ENCODE measurements at regions not wholly inside any gene's neighbourhood (a gene's known extent, or its start where the extent isn't known, plus 50 kb on each side); places are given as distances from the start of the nearest gene placed in this dataset.

DNA sequence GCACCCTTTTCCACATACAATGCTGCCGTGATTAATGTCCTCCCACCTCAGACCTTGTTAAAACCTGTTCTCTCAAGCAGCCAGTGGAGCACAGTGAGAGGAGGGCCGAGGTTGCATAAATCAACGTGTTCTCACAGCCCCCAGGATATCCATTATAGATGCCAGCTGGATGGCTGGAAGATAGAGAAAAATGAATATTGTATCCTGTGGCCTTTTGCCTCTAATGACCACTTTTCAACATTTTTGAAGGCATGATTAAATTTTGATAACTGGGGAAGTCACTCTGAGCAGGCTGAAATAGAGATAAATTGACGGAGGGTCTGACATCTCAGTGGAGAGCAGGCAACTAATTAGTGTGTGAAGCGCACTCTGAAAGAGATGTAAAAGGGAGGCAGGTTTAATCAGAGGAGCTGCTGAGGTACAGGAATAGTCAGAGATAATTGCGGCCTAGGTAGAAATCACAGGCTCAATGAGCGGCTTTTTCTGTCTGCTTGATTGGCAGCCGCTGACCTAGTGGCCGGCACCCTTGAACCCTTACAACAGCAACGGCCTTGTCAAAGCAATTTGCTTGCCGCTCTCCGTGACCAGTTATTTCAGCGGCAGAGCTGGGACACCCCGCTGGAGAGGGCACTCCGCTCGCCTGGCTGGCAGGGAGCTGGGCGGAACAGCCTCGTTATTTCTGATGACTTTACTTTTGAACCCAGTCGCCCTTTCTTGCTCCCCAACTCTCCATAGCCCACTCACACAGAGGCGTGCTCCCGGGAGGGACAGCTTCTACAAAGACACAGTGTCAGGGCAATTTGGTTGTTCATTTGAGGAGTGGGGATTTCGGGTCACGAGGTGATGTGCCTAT lies 560.7 kb downstream of the PSAT1 start:
- DNase-seq: no peak
- Mint-ChIP-seq H3K4me3 (no peak overlapping the region), H3K4me1 (no peaks in the 10 kb centered on the region), H3K27me3 (no peaks in the 10 kb centered on the region), H3K36me3 (ENCODE audit: low read depth) (no peaks in the 10 kb centered on the region), H3K27ac (no peak overlapping the region), H3K9me3 (no peaks in the 10 kb centered on the region)
- POLR2A ChIA-PET: no interaction called here
- CTCF ChIA-PET: interaction anchor here (1.4 kb wide), 1 partner anchor 13 kb away, joined by 3 read pairs; no protein-coding TSS in a partner anchor

GRCh38 chr9:78858266-78858665 lies 561.3 kb downstream of the PSAT1 start:
- H3K4me1 Mint-ChIP-seq: no peaks in the 10 kb centered on the region
- H3K36me3 Mint-ChIP-seq (ENCODE audit: low read depth): no peaks in the 10 kb centered on the region
- ChIA-PET POLR2A (interaction anchor here (0.7 kb wide), 1 partner anchor 238 kb away, joined by 3 read pairs; no protein-coding TSS in a partner anchor), CTCF (no interaction called here)
- DNase-seq: no peak
- H3K27ac Mint-ChIP-seq: no peak overlapping the region
- H3K27me3 Mint-ChIP-seq: no peaks in the 10 kb centered on the region
- H3K4me3 Mint-ChIP-seq: no peak overlapping the region
- H3K9me3 Mint-ChIP-seq: no peaks in the 10 kb centered on the region

- no peak overlapping the region for H3K27ac Mint-ChIP-seq
- no peaks in the 10 kb centered on the region for H3K4me1 Mint-ChIP-seq
- no peaks in the 10 kb centered on the region for H3K27me3 Mint-ChIP-seq
- DNase-seq: no peak
- H3K36me3 Mint-ChIP-seq (ENCODE audit: low read depth): no peaks in the 10 kb centered on the region
- H3K9me3 Mint-ChIP-seq: no peaks in the 10 kb centered on the region
- no peak overlapping the region for H3K4me3 Mint-ChIP-seq
- CTCF ChIA-PET: no interaction called here
- POLR2A ChIA-PET: no interaction called here
These were observed 564.0 kb downstream of the PSAT1 start for GRCh38 chr9:78860801-78861475.

DNA sequence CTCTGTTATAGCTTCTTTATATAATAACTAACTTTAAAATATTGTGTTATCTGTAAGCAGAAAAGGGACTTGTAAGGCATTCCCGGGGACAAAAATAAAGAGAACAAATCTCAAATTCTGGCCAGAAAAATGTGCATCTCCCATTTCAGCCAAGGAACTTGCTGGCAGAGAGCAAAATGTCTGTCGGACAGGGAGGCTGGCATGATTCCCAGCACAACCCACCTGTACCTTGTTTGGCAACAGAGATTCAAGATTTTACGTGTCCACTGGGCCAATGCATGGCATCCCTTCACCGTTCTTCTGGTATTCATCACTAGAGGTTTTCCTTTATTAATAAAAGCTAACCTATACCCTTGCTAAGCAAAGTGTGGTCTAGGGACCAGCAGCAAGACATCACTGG lies 566.6 kb downstream of the PSAT1 start:
- no peaks in the 10 kb centered on the region for H3K36me3 Mint-ChIP-seq (ENCODE audit: low read depth)
- H3K4me1 Mint-ChIP-seq: no peaks in the 10 kb centered on the region
- no peak for DNase-seq
- ChIA-PET POLR2A (no interaction called here), CTCF (no interaction called here)
- H3K27ac Mint-ChIP-seq: no peak overlapping the region
- no peaks in the 10 kb centered on the region for H3K9me3 Mint-ChIP-seq
- H3K4me3 Mint-ChIP-seq: no peak overlapping the region
- H3K27me3 Mint-ChIP-seq: no peaks in the 10 kb centered on the region

DNA sequence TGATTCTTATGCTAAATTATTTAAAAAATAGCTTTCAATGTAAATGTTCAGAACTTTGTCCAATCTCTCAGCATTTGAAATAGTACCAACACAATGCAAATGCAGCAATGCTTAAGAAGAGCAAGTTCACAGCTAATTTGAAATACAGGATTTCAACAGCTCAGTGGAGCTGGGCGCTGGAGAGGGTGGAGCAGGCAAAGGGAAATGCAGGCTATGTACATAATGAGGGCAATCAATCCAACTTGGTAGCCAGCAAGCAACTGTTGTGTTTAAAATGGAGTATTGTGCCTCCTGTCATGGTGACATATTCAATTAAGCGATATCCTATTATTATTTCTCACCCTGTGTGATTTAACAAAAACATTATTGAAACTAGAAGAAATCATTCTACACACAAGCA lies 568.8 kb downstream of the PSAT1 start:
- no peak for DNase-seq
- no peak overlapping the region for H3K27ac Mint-ChIP-seq
- CTCF ChIA-PET: interaction anchor here (1.2 kb wide), 1 partner anchor 25 kb away, joined by 3 read pairs; no protein-coding TSS in a partner anchor
- no peaks in the 10 kb centered on the region for H3K36me3 Mint-ChIP-seq (ENCODE audit: low read depth)
- no peaks in the 10 kb centered on the region for H3K9me3 Mint-ChIP-seq
- H3K4me1 Mint-ChIP-seq: no peaks in the 10 kb centered on the region
- POLR2A ChIA-PET: no interaction called here
- no peaks in the 10 kb centered on the region for H3K27me3 Mint-ChIP-seq
- no peak overlapping the region for H3K4me3 Mint-ChIP-seq

DNA sequence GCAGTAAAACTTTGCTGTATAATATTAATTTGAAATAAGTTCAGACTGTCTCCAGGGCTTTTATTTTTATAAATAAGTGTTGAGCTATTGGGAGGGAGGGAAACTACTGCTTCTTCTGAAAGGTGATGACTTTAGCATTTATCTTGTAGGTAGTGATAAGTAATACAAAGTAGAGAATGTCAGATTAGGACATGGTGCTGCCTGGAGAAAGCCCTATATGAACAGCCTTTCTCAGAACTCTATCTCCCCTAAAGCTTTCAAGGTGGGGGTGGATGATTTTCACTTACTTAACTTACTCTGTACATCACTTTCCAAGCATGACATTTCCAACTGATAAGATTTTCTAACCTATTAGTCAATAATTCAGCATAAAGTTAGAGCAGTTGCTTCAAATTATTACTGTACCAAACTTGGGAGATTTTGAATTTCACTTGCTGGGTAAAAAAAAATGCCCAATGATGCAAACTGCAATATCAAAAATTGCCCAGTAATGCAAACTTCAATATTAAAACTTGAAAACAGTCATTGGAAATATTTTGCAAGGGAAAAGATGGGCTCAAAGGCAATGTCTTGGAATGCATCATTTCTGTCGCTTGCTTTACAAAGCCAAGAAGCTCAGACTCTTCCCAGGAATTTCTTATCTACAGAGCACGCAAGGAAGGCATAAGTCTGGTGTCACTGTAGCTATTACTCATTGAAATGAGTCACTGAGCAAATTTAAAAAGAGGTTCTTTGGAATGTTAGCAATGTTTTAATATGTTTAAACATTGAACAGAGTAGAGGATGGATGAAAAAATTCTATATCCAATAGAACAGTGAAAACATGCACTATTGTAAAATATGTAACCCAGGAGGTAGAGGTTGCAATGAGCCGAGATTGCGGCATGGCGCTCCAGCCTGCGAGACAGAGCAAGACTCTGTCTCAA lies 569.5 kb downstream of the PSAT1 start:
- Mint-ChIP-seq H3K27me3 (no peaks in the 10 kb centered on the region), H3K36me3 (ENCODE audit: low read depth) (no peaks in the 10 kb centered on the region), H3K9me3 (no peaks in the 10 kb centered on the region), H3K4me1 (no peaks in the 10 kb centered on the region), H3K27ac (no peak overlapping the region), H3K4me3 (no peak overlapping the region)
- CTCF ChIA-PET: interaction anchor here (1.2 kb wide), 1 partner anchor 24 kb away, joined by 3 read pairs; no protein-coding TSS in a partner anchor
- no peak for DNase-seq
- POLR2A ChIA-PET: no interaction called here

GRCh38 chr9:78871086-78871451 lies 574.1 kb downstream of the PSAT1 start:
- no peaks in the 10 kb centered on the region for H3K36me3 Mint-ChIP-seq (ENCODE audit: low read depth)
- ChIA-PET CTCF (interaction anchor here (1.1 kb wide), 1 partner anchor 14 kb away, joined by 3 read pairs; no protein-coding TSS in a partner anchor), POLR2A (no interaction called here)
- H3K9me3 Mint-ChIP-seq: peaks cover 3% of the 10 kb centered on the region
- H3K27me3 Mint-ChIP-seq: no peaks in the 10 kb centered on the region
- H3K4me1 Mint-ChIP-seq: no peaks in the 10 kb centered on the region
- no peak for DNase-seq
- H3K4me3 Mint-ChIP-seq: no peak overlapping the region
- H3K27ac Mint-ChIP-seq: no peak overlapping the region

DNA sequence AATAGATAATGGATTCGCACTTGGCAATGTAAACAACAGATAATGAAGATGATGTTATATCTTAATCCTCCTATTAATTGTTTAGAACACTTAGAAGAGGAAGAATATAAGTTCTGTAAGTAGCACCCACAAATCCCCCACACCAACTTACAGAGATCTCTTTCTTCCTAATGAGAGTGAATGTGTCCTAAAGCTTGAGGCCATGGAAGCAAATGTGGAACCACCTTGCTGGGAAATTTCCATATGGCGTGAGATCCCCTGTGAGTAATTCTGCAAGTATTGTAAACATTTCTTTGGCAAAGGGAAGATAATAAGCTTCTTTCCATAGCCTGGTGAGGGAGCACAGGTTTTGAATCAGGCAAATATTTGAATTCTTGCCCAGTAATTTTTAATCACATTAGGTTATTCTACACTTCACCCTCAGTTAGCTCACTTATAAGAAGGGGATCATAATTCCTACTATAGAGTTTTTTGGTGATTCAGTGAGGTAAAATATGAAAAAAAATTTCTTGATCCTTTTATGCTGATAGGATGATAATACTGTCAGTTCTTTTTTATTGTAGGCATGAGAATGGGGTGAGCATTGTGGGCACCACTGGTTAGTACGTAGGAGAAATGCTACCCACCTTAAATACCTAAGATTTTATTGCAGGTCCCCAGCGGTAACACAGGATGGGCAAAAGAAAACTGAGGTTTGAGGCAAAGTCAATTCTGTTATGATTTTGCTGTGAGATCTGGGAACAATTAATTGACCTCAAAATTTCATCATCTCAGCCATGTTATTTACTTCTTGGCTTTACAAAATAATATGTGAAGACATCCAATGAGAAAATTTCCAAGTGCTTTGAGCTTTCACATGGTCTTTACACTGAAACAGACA lies 574.8 kb downstream of the PSAT1 start:
- no peak for DNase-seq
- ChIA-PET POLR2A (no interaction called here), CTCF (no interaction called here)
- H3K27me3 Mint-ChIP-seq: no peaks in the 10 kb centered on the region
- H3K36me3 Mint-ChIP-seq (ENCODE audit: low read depth): no peaks in the 10 kb centered on the region
- no peak overlapping the region for H3K27ac Mint-ChIP-seq
- H3K4me3 Mint-ChIP-seq: no peak overlapping the region
- H3K9me3 Mint-ChIP-seq: peaks cover 3% of the 10 kb centered on the region
- no peaks in the 10 kb centered on the region for H3K4me1 Mint-ChIP-seq

DNA sequence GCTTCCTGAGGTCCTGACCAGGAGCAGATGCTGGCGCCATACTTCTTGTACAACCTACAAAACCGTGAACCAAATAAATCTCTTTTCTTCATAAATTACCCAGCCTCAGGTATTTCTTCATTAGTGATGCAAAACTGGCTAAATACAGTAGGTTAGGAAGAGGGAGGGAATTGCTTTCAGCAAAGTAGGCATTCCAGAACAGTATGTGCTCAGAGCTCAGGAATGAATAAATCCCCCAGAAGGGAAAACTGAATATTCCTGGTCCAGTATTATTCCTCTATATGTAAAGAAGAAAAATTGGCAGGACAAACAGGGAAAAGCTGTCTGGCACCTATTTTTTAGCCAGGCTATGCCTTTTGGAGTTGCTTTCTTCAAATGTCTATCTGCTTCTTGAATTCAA lies 577.1 kb downstream of the PSAT1 start:
- H3K27ac Mint-ChIP-seq: no peak overlapping the region
- POLR2A ChIA-PET: no interaction called here
- no peaks in the 10 kb centered on the region for H3K27me3 Mint-ChIP-seq
- H3K36me3 Mint-ChIP-seq (ENCODE audit: low read depth): no peaks in the 10 kb centered on the region
- peaks cover 3% of the 10 kb centered on the region for H3K9me3 Mint-ChIP-seq
- no peak overlapping the region for H3K4me3 Mint-ChIP-seq
- H3K4me1 Mint-ChIP-seq: no peaks in the 10 kb centered on the region
- CTCF ChIA-PET: no interaction called here
- no peak for DNase-seq

DNA sequence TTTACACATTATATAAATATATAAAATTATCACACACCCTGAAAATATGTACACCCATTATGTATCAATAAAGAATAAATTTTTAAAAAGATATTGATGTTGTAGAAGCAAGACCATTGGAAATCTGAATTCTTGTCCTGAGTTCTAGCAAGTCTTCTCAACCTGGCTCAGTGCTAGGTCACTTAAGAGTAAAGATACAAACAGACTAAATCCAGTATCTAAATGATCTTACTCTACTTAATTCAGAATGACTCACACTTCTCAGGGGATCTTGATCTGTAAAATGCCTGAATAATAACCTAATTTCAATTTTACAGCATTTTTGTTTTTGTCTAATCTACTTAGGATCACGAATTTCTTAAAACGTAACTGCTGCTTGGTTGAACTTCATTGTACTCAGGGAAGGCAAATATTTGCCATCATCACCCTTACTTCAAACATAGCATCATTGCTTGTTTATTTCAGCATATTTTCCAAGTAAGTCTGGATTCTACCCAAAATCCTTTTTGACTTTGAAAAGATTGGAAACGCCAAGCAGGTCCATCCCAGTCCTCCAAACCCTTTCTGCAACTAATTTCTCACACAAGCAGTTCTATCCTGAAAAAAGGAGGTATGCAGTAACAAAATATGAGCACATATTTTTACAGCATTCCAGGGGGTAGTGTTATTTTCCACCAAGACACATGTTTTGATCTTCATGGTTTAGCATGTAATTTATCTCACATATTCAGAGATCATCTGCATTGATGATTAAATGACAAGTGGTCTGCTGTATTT lies 582.6 kb downstream of the PSAT1 start:
- H3K27me3 Mint-ChIP-seq: no peaks in the 10 kb centered on the region
- ChIA-PET CTCF (no interaction called here), POLR2A (no interaction called here)
- H3K9me3 Mint-ChIP-seq: no peaks in the 10 kb centered on the region
- no peak overlapping the region for H3K27ac Mint-ChIP-seq
- H3K36me3 Mint-ChIP-seq (ENCODE audit: low read depth): no peaks in the 10 kb centered on the region
- no peak for DNase-seq
- no peak overlapping the region for H3K4me3 Mint-ChIP-seq
- no peaks in the 10 kb centered on the region for H3K4me1 Mint-ChIP-seq

DNA sequence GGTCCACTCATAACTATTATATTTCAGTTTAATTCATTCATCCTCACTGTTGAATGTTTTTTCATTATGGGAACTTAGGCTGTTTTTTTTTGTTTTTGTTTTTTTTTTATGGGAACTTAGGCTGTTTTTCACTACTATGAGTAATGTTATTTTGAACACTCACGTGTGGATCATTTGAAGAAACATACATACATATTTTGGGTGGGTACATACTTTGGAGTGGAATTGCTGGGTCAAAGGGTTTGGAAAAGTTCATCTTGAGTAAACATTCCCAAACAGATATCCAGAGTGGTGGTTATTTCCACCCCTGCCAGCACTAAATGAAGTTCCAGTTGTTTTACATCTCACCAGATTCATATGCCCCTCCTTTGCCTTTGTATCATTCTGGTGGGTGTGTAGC lies 584.4 kb downstream of the PSAT1 start:
- DNase-seq: no peak

DNA sequence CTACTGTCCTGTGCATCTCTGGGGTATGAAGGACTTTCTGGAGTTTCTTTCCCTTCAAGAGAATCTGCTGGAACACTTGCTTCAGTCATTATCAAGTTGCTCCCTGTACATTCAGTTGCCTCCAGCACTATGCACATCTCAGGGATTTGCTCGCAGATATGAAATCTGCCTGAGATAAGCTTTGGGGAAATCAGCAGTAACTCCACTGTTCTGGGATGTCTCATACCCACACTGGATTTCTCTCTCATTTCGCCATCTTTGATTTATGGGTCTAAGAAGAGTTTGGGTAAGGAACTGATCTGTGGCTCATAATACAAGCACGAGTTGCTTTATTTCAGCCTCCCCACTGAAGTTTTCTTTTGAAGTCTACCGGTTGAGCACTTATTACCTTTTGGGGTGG lies 585.6 kb downstream of the PSAT1 start:
- ChIA-PET POLR2A (no interaction called here), CTCF (no interaction called here)
- DNase-seq: no peak
- Mint-ChIP-seq H3K9me3 (no peaks in the 10 kb centered on the region), H3K27me3 (no peaks in the 10 kb centered on the region), H3K4me1 (no peaks in the 10 kb centered on the region), H3K4me3 (no peak overlapping the region), H3K27ac (no peak overlapping the region), H3K36me3 (ENCODE audit: low read depth) (no peaks in the 10 kb centered on the region)

More for the DNA sequence above, 584.4 kb downstream of the PSAT1 start:
- Mint-ChIP-seq H3K27me3 (no peaks in the 10 kb centered on the region), H3K4me1 (no peaks in the 10 kb centered on the region), H3K4me3 (no peak overlapping the region), H3K27ac (no peak overlapping the region), H3K36me3 (ENCODE audit: low read depth) (no peaks in the 10 kb centered on the region), H3K9me3 (no peaks in the 10 kb centered on the region)
- CTCF ChIA-PET: no interaction called here
- POLR2A ChIA-PET: no interaction called here
